GM23338 (cell line): ENCODE measurements at regions not wholly inside any gene's neighbourhood (a gene's known extent, or its start where the extent isn't known, plus 50 kb on each side); places are given as distances from the start of the nearest gene placed in this dataset.

Experiments used
- CREB1 ChIP-seq: fragments of 250-450 bp; sonication (Bioruptor Pico); IDR thresholded peaks from 2 replicates; pipeline ENCODE4 v1.5.0; 2020; ENCODE audit warnings: low read depth, mild to moderate bottlenecking, moderate library complexity
- EZH2phosphoT487 ChIP-seq: fragments of 200-600 bp; sonication (generic); IDR thresholded peaks from one replicate; pipeline ENCODE4 v1.8.1; 2018; ENCODE audit warnings: antibody characterized with exemption; ENCODE audit not compliant: unreplicated experiment
- TF ChIP-seq, protein P1 (sequence below): fragments of 250-450 bp; sonication (Bioruptor Pico); IDR thresholded peaks from 2 replicates; pipeline ENCODE4 v1.5.0; 2020; ENCODE audit warnings: mild to moderate bottlenecking, moderate library complexity
- TF ChIP-seq, protein P2 (sequence below): IDR thresholded peaks from one replicate; pipeline ENCODE4 v1.6.1; 2018; ENCODE audit warnings: antibody characterized with exemption; ENCODE audit not compliant: unreplicated experiment
- TF ChIP-seq, protein P3 (sequence below): IDR thresholded peaks from 2 replicates; pipeline ENCODE4 v1.6.1; 2016; ENCODE audit warnings: antibody characterized with exemption

DNA sequence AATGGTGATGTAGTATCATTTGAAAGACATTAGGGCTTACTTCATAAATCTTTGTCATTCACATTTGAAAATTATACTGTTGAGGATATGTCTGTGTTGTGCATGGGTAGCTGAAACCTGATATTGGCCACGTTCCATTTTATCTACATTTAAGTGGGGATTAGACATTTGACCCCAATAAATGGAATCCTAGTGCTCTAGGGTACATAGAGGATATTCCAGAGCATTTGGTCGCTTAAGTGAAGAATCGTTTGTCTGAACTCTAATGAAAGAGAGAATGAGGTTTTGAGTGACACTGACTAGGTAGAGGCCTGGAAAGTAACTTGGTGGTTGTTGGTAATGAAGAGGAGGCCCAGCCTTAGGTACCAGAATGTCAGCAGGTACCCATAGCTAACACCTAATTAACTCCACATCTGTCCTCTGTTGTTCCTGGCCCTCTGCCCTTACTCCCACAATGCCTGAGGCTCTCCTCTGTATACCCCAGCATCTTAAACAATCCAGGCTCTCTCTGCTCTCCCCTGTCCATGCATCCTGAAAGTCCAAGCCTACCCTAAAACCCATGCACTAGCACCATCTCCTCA is 299.5 kb upstream of the KLF3 start (continued):
- TF ChIP-seq, protein P1, sequence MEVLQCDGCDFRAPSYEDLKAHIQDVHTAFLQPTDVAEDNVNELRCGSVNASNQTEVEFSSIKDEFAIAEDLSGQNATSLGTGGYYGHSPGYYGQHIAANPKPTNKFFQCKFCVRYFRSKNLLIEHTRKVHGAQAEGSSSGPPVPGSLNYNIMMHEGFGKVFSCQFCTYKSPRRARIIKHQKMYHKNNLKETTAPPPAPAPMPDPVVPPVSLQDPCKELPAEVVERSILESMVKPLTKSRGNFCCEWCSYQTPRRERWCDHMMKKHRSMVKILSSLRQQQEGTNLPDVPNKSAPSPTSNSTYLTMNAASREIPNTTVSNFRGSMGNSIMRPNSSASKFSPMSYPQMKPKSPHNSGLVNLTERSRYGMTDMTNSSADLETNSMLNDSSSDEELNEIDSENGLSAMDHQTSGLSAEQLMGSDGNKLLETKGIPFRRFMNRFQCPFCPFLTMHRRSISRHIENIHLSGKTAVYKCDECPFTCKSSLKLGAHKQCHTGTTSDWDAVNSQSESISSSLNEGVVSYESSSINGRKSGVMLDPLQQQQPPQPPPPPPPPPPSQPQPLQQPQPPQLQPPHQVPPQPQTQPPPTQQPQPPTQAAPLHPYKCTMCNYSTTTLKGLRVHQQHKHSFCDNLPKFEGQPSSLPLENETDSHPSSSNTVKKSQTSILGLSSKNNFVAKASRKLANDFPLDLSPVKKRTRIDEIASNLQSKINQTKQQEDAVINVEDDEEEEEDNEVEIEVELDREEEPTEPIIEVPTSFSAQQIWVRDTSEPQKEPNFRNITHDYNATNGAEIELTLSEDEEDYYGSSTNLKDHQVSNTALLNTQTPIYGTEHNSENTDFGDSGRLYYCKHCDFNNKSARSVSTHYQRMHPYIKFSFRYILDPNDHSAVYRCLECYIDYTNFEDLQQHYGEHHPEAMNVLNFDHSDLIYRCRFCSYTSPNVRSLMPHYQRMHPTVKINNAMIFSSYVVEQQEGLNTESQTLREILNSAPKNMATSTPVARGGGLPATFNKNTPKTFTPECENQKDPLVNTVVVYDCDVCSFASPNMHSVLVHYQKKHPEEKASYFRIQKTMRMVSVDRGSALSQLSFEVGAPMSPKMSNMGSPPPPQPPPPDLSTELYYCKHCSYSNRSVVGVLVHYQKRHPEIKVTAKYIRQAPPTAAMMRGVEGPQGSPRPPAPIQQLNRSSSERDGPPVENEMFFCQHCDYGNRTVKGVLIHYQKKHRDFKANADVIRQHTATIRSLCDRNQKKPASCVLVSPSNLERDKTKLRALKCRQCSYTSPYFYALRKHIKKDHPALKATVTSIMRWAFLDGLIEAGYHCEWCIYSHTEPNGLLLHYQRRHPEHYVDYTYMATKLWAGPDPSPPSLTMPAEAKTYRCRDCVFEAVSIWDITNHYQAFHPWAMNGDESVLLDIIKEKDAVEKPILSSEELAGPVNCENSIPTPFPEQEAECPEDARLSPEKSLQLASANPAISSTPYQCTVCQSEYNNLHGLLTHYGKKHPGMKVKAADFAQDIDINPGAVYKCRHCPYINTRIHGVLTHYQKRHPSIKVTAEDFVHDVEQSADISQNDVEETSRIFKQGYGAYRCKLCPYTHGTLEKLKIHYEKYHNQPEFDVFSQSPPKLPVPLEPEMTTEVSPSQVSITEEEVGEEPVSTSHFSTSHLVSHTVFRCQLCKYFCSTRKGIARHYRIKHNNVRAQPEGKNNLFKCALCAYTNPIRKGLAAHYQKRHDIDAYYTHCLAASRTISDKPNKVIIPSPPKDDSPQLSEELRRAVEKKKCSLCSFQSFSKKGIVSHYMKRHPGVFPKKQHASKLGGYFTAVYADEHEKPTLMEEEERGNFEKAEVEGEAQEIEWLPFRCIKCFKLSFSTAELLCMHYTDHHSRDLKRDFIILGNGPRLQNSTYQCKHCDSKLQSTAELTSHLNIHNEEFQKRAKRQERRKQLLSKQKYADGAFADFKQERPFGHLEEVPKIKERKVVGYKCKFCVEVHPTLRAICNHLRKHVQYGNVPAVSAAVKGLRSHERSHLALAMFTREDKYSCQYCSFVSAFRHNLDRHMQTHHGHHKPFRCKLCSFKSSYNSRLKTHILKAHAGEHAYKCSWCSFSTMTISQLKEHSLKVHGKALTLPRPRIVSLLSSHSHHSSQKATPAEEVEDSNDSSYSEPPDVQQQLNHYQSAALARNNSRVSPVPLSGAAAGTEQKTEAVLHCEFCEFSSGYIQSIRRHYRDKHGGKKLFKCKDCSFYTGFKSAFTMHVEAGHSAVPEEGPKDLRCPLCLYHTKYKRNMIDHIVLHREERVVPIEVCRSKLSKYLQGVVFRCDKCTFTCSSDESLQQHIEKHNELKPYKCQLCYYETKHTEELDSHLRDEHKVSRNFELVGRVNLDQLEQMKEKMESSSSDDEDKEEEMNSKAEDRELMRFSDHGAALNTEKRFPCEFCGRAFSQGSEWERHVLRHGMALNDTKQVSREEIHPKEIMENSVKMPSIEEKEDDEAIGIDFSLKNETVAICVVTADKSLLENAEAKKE (CRISPR knock-in tag) = no peak
- no peak for TF ChIP-seq EZH2phosphoT487
- TF ChIP-seq CREB1 (CRISPR knock-in tag) = no peak
- TF ChIP-seq, protein P2, sequence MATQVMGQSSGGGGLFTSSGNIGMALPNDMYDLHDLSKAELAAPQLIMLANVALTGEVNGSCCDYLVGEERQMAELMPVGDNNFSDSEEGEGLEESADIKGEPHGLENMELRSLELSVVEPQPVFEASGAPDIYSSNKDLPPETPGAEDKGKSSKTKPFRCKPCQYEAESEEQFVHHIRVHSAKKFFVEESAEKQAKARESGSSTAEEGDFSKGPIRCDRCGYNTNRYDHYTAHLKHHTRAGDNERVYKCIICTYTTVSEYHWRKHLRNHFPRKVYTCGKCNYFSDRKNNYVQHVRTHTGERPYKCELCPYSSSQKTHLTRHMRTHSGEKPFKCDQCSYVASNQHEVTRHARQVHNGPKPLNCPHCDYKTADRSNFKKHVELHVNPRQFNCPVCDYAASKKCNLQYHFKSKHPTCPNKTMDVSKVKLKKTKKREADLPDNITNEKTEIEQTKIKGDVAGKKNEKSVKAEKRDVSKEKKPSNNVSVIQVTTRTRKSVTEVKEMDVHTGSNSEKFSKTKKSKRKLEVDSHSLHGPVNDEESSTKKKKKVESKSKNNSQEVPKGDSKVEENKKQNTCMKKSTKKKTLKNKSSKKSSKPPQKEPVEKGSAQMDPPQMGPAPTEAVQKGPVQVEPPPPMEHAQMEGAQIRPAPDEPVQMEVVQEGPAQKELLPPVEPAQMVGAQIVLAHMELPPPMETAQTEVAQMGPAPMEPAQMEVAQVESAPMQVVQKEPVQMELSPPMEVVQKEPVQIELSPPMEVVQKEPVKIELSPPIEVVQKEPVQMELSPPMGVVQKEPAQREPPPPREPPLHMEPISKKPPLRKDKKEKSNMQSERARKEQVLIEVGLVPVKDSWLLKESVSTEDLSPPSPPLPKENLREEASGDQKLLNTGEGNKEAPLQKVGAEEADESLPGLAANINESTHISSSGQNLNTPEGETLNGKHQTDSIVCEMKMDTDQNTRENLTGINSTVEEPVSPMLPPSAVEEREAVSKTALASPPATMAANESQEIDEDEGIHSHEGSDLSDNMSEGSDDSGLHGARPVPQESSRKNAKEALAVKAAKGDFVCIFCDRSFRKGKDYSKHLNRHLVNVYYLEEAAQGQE = no peak
- TF ChIP-seq, protein P3, sequence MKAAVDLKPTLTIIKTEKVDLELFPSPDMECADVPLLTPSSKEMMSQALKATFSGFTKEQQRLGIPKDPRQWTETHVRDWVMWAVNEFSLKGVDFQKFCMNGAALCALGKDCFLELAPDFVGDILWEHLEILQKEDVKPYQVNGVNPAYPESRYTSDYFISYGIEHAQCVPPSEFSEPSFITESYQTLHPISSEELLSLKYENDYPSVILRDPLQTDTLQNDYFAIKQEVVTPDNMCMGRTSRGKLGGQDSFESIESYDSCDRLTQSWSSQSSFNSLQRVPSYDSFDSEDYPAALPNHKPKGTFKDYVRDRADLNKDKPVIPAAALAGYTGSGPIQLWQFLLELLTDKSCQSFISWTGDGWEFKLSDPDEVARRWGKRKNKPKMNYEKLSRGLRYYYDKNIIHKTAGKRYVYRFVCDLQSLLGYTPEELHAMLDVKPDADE = no peak
